Thoracic aorta (tissue), 2 donors: ENCODE measurements at regions not wholly inside any gene's neighbourhood (a gene's known extent, or its start where the extent isn't known, plus 50 kb on each side); places are given as distances from the start of the nearest gene placed in this dataset.
"Not testable (repeated sequence)": the region's sequence is repeated elsewhere in the genome, so short reads cannot be mapped to it uniquely, and the experiment has no call there.

Source experiments
- ATAC-seq: fragments of 150-250 bp; one replicate; pipeline ENCODE4 v1.8.0; 2017; ENCODE audit warnings: low read depth; ENCODE audit not compliant: insufficient number of reproducible peaks, low FRiP score
- DNase-seq: peaks from one replicate; pipeline ENCODE4 v3.0.0-alpha.2; 2020; ENCODE audit warnings: low spot score
- H3K27ac ChIP-seq, 2 donors: fragments of 200-600 bp; sonication (generic); 1 replicate in 1 of 2; 2 replicates in 1 of 2; pipeline ENCODE4 v1.5.1; 2016; ENCODE audit warnings: mild to moderate bottlenecking in 2 of 2, moderate library complexity in 2 of 2
- H3K27me3 ChIP-seq: fragments of 200-600 bp; sonication (generic); replicated peaks from 2 replicates; pipeline ENCODE4 v1.6.0; 2016; ENCODE audit warnings: mild to moderate bottlenecking; ENCODE audit not compliant: insufficient read depth
- H3K36me3 ChIP-seq: fragments of 200-600 bp; sonication (generic); one replicate; pipeline ENCODE4 v1.5.1; 2016
- H3K4me1 ChIP-seq, 2 donors: fragments of 200-600 bp; sonication (generic); 1 replicate in 1 of 2; 2 replicates in 1 of 2; pipeline versions ENCODE4 v1.5.1 to v1.6.0; 2016; ENCODE audit warnings: low read depth in 2 of 2, mild to moderate bottlenecking in 1 of 2; ENCODE audit not compliant: control insufficient read depth in 1 of 2
- H3K4me3 ChIP-seq: fragments of 200-600 bp; sonication (generic); 2 replicates; pipeline ENCODE4 v1.5.1; 2016; ENCODE audit warnings: mild to moderate bottlenecking
- H3K9me3 ChIP-seq: fragments of 200-600 bp; sonication (generic); 2 replicates; pipeline ENCODE4 v1.5.1; 2016
- CTCF ChIP-seq: fragments of 200-600 bp; sonication (generic); IDR thresholded peaks from one replicate; pipeline ENCODE4 v1.5.1; 2019; ENCODE audit warnings: antibody characterized with exemption

DNA sequence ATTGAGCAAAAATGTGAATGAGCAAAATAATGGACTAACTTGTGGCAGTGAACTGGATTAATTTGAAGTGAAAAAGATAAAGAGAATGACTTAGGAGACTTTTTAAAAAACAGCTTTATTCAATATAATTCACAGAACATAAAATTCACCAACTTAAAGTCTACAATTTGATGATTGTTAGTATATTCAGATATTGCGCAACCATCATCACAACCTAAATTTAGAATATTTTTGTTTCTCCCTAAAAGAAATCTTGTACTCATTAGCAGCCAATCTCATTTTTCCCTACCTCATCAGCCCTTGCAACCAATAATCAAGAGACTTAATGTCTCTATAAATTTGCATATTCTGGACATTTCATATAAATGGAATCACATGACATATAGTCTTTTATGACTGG is 496.5 kb downstream of the IGSF11 start:
- no peak for TF ChIP-seq CTCF
- DNase-seq, result no peak
- no peak overlapping the region for H3K4me3 ChIP-seq
- no peaks in the 10 kb centered on the region for H3K9me3 ChIP-seq
- H3K27ac ChIP-seq, result no peak overlapping the region
- H3K36me3 ChIP-seq, result no peaks in the 10 kb centered on the region
- ATAC-seq, result no peak
- H3K27me3 ChIP-seq, result no peaks in the 10 kb centered on the region
- no peaks in the 10 kb centered on the region for H3K4me1 ChIP-seq

GRCh38 chr3:118539820-118540447 is 494.7 kb downstream of the IGSF11 start:
- H3K4me1 ChIP-seq, H3K27me3 ChIP-seq, H3K9me3 ChIP-seq, H3K4me3 ChIP-seq, H3K36me3 ChIP-seq, DNase-seq, H3K27ac ChIP-seq, ATAC-seq: not testable (repeated sequence)

DNA sequence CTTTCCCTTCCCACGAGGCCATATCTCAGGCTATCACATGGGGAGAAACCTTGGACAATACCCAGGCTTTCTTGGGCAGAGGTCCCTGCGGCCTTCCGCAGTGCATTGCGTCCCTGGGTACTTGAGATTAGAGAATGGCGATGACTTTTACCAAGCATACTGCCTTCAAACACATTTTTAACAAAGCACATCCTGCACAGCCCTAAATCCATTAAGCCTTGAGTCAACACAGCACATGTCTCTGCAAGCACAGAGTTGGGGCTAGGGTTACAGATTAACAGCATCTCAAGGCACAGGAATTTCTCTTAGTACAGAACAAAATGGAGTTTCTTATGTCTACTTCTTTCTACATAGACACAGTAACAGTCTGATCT is 494.2 kb downstream of the IGSF11 start:
- not testable (repeated sequence) for DNase-seq, H3K36me3 ChIP-seq, H3K27ac ChIP-seq

DNA sequence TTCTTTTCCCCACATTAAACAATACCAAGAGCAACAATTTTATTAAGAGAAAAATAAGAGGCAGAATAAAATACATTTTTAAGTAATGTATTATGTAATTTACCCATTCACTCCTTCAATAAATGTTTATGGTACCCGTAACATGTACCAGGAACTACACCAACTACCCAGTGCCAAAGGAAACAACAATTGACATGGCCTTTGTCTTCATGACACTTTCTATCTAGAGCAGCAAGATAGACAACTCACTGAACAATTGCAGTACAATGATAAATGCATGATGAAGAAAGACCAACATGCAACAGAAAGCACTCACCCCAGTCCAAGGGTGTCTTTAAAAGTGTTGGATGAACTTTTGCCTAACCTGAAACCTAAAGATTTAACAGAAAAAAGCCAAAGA is 493.8 kb downstream of the IGSF11 start:
- TF ChIP-seq CTCF, result no peak
- Histone ChIP-seq H3K27me3 (no peaks in the 10 kb centered on the region), H3K36me3 (no peaks in the 10 kb centered on the region), H3K9me3 (no peaks in the 10 kb centered on the region), H3K4me1 (no peaks in the 10 kb centered on the region), H3K27ac (no peak overlapping the region), H3K4me3 (no peak overlapping the region)
- DNase-seq (no peak), ATAC-seq (no peak)

More for the DNA sequence above, 494.2 kb downstream of the IGSF11 start:
- not testable (repeated sequence) for H3K27me3 ChIP-seq, ATAC-seq, H3K4me1 ChIP-seq, H3K9me3 ChIP-seq, H3K4me3 ChIP-seq

- Histone ChIP-seq H3K27ac (no peak overlapping the region), H3K36me3 (no peaks in the 10 kb centered on the region), H3K4me3 (no peak overlapping the region), H3K9me3 (no peaks in the 10 kb centered on the region), H3K27me3 (no peaks in the 10 kb centered on the region), H3K4me1 (no peaks in the 10 kb centered on the region)
- no peak for TF ChIP-seq CTCF
- DNase-seq (no peak), ATAC-seq (no peak)
Measured at GRCh38 chr3:118541796-118542195, 492.9 kb downstream of the IGSF11 start.

GRCh38 chr3:118543832-118544231 is 490.8 kb downstream of the IGSF11 start:
- TF ChIP-seq CTCF, result no peak
- DNase-seq (no peak), ATAC-seq (no peak)
- H3K4me1 ChIP-seq, result no peaks in the 10 kb centered on the region
- no peak overlapping the region for H3K27ac ChIP-seq
- no peak overlapping the region for H3K4me3 ChIP-seq
- H3K9me3 ChIP-seq, result no peaks in the 10 kb centered on the region
- no peaks in the 10 kb centered on the region for H3K27me3 ChIP-seq
- H3K36me3 ChIP-seq, result no peaks in the 10 kb centered on the region
